HG02884 (cell line): ENCODE measurements at regions not wholly inside any gene's neighbourhood (a gene's known extent, or its start where the extent isn't known, plus 50 kb on each side); places are given as distances from the start of the nearest gene placed in this dataset.
"Not testable (repeated sequence)": the region's sequence is repeated elsewhere in the genome, so short reads cannot be mapped to it uniquely, and the experiment has no call there.

ENCODE experiments used
- ATAC-seq: cut with Tn5 transposase; IDR thresholded peaks from one replicate; pipeline ENCODE4 v1.9.1; 2021; ENCODE audit warnings: mild to moderate bottlenecking, moderate library complexity; ENCODE audit not compliant: unreplicated experiment

GRCh38 chr10:108090476-108091215 is 926.1 kb upstream of the SORCS1 start:
- no peak for ATAC-seq

GRCh38 chr10:108086502-108086901 is 922.0 kb upstream of the SORCS1 start:
- no peak for ATAC-seq

DNA sequence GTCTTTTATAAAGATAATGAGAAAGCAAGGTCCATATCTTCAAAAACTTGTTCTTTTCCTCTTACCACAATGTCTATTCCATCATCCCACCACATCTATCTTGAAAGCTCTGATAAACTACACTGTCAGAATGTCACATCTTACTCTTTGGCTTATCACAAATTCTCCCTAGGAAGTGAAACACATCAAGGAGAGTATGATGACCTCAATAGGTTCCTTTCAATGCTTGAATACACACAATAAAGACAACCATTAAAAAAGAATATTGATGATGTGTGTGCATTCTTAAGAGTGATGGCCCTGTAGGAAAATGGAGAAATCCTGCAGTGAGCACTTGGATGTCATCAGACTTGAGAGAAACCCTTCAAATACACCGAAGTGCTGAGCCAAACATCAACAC is 918.1 kb upstream of the SORCS1 start:
- no peak for ATAC-seq

- ATAC-seq = no peak
Observed at GRCh38 chr10:108078263-108078662, 913.8 kb upstream of the SORCS1 start.

DNA sequence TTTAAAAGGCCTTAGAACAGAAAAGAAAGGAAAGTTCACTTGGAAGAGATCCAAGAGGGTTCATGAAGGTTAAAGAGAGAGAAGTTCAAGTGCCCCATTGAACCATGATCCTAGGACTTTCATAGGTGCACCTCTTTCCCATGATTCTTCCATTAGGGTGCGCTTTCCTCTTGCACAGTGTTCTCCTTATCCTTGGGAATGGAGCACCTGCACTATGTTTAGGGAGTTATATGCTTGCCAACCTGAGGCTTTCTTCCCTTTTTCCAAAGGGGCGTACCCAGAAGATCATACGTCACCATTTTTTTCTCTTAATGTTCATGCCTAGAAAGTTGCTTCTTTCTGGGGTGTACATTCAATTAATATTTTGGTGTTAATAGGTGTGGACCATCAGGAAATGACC is 908.0 kb upstream of the SORCS1 start:
- no peak for ATAC-seq

GRCh38 chr10:108070789-108071188 is 906.3 kb upstream of the SORCS1 start:
- no peak for ATAC-seq

DNA sequence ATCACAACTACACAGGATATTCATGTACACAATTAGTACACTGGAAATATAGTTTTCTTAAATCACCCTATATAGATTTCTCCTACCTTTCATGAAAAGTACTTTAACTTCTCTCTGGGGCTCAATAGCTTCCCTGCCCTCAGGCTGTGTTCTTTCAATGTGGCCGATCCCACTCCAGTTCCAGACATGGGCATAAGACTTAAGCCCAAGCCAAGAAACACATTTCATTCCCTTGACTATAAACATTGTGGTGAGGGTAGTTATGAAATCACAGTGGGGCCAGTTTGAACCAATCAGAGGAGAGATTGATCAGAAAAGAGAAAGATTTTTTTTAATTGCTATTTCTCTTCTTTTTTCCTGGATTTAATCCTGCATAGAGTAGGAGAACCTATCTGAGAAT is 904.6 kb upstream of the SORCS1 start:
- no peak for ATAC-seq

GRCh38 chr10:108064746-108065260 is 900.3 kb upstream of the SORCS1 start:
- ATAC-seq = no peak

GRCh38 chr10:108060246-108060645 is 895.7 kb upstream of the SORCS1 start:
- no peak for ATAC-seq

- no peak for ATAC-seq
Observed at GRCh38 chr10:108055506-108055905, 891.0 kb upstream of the SORCS1 start.

- ATAC-seq = no peak
Observed at GRCh38 chr10:108052981-108053380, 888.5 kb upstream of the SORCS1 start.

GRCh38 chr10:108051218-108051617 is 886.7 kb upstream of the SORCS1 start:
- ATAC-seq = no peak

GRCh38 chr10:108050626-108051025 is 886.1 kb upstream of the SORCS1 start:
- no peak for ATAC-seq

- no peak for ATAC-seq
Observed at GRCh38 chr10:108049668-108050067, 885.2 kb upstream of the SORCS1 start.

DNA sequence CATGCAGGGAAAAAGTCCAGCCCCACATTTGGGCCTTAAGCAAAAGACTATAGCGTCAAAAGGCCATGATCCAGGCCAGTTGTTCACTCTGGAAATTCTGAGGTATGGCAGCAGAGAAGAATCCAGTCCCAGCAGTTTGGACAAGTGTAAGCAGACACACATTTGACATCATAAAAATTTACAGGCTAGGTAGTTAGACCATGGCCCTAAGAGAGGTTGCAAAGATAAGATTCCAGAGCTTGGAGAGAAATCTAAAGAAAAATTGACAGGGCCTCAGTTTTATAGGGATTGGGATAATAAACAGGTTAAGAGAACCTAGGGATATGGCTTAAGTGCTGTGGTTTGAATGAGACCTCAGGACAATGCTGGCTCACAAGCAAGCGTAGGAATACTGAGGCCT is 884.4 kb upstream of the SORCS1 start:
- ATAC-seq = no peak

GRCh38 chr10:108039821-108040584 is 875.5 kb upstream of the SORCS1 start:
- ATAC-seq = no peak

DNA sequence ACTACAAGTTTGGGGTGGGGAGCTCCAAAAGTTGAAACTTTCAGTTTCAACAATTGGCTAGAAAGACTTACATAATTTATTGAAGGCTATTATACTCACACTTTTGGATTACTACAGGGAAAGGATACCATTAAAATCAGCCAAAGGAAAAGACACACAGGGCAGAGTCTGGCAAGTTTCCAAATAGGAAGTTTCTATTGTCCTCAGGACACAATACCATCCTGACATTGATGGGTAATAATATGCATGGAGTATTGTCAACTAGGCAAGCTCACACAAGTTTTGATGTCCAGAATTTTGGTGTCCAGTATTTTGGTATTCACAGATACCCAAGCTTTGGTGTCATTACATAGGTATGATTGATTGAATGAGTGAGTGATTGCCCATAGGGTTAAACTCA is 872.6 kb upstream of the SORCS1 start:
- ATAC-seq = no peak

DNA sequence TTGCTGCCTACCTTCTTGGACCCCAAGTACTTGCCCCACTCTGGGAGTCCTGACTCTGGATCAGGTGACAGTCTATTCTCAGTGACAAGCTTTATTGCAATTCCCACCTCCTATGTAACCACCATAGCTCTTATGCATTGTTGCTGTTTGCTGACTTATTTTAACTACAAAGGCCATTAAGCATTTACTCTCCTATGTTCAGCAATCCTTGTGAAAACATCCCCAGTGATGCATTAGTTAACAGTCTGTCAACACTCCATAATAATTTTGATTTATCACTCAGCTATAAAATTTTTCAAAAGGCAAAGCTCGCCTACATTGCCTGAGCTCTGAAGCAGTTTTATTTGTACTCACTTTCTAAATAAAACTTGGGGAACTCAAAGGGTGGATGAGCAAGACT is 871.8 kb upstream of the SORCS1 start:
- ATAC-seq = no peak

- no peak for ATAC-seq
Observed at GRCh38 chr10:108034829-108035228, 870.3 kb upstream of the SORCS1 start.

GRCh38 chr10:108033518-108033917 is 869.0 kb upstream of the SORCS1 start:
- not testable (repeated sequence) for ATAC-seq

- ATAC-seq = no peak
Observed at GRCh38 chr10:108031505-108031904, 867.0 kb upstream of the SORCS1 start.

GRCh38 chr10:108014902-108015177 is 850.3 kb upstream of the SORCS1 start:
- peak; percentile 57 for ATAC-seq
